Ovary (tissue), 1 donor: ENCODE measurements at regions not wholly inside any gene's neighbourhood (a gene's known extent, or its start where the extent isn't known, plus 50 kb on each side); places are given as distances from the start of the nearest gene placed in this dataset.

Source experiments
- EP300 ChIP-seq: sonication (generic); formaldehyde crosslinking; IDR thresholded peaks from one replicate; pipeline ENCODE4 v1.6.1; 2017; ENCODE audit warnings: antibody characterized with exemption
- POLR2A ChIP-seq: fragments of 450-650 bp; IDR thresholded peaks from one replicate; pipeline ENCODE4 v1.6.1; 2017; ENCODE audit warnings: antibody characterized with exemption, mild to moderate bottlenecking, moderate library complexity

GRCh38 chr3:159620873-159621272, 367.8 kb upstream of the IL12A start:
- TF ChIP-seq POLR2A (no peak), EP300 (no peak)
